ENCODE measurements at regions not wholly inside any gene's neighbourhood (a gene's known extent, or its start where the extent isn't known, plus 50 kb on each side); places are given as distances from the start of the nearest gene placed in this dataset.

- TF ChIP-seq CTCF (IDR thresholded peaks at IDR 0.05) (no peak), EZH2 (IDR thresholded peaks at IDR 0.05; ENCODE audit: borderline replicate concordance, insufficient read depth, low read depth, low read length, poor library complexity, severe bottlenecking) (no peak)
Observed at GRCh38 chr2:142581491-142581890, 296.0 kb upstream of the KYNU start.

Measured in B cell (primary cell).